Neuron (in vitro differentiated cells): ENCODE measurements at regions not wholly inside any gene's neighbourhood (a gene's known extent, or its start where the extent isn't known, plus 50 kb on each side); places are given as distances from the start of the nearest gene placed in this dataset.

Source experiments
- H2AFZ ChIP-seq: one replicate; pipeline ENCODE4 v1.6.1; 2013; ENCODE audit warnings: low read depth, mild to moderate bottlenecking, inconsistent platforms, low read length, moderate library complexity
- H3K27me3 ChIP-seq: one replicate; pipeline ENCODE4 v1.6.1; 2013; ENCODE audit warnings: low read length; ENCODE audit not compliant: insufficient read depth
- H3K36me3 ChIP-seq: one replicate; pipeline ENCODE4 v1.6.1; 2013; ENCODE audit warnings: low read length; ENCODE audit not compliant: insufficient read depth
- H3K4me1 ChIP-seq: one replicate; pipeline ENCODE4 v1.6.1; 2013; ENCODE audit warnings: low read length; ENCODE audit not compliant: insufficient read depth
- H3K4me3 ChIP-seq: 2 replicates; pipeline ENCODE4 v1.5.1; 2013; ENCODE audit warnings: mild to moderate bottlenecking, low read length, moderate library complexity
- H3K9me3 ChIP-seq: one replicate; pipeline ENCODE4 v1.6.1; 2013; ENCODE audit warnings: low read length

DNA sequence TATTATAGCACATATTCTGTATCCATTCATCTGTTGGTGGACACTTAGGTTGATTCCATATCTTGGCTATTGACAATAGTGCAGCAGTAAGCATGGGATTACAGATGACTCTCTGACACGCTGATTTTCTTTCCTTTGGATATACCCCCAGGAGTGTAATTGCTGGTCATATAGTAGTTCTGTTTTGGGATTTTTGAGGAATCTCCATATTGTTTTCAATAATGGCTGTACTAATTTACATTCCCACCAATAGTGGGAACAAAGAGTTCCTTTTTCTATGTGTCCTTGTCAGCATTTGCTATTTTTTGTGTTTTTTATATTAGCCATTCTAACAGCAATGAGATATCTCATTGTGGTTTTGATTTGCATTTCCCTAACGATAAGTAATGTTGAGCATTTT lies 309.0 kb upstream of the JARID2 start:
- H3K27me3 ChIP-seq = no peaks in the 10 kb centered on the region
- no peak overlapping the region for H3K4me3 ChIP-seq
- H2AFZ ChIP-seq = no peak overlapping the region

GRCh38 chr6:14943116-14943515 lies 302.8 kb upstream of the JARID2 start:
- no peak overlapping the region for H2AFZ ChIP-seq
- no peaks in the 10 kb centered on the region for H3K36me3 ChIP-seq
- no peak overlapping the region for H3K4me3 ChIP-seq
- no peaks in the 10 kb centered on the region for H3K9me3 ChIP-seq
- no peaks in the 10 kb centered on the region for H3K27me3 ChIP-seq
- no peaks in the 10 kb centered on the region for H3K4me1 ChIP-seq

More for the DNA sequence above, 309.0 kb upstream of the JARID2 start:
- H3K4me1 ChIP-seq = peaks cover 12% of the 10 kb centered on the region
- no peaks in the 10 kb centered on the region for H3K9me3 ChIP-seq
- H3K36me3 ChIP-seq = no peaks in the 10 kb centered on the region

- H3K4me1 ChIP-seq = no peaks in the 10 kb centered on the region
- no peak overlapping the region for H2AFZ ChIP-seq
- H3K9me3 ChIP-seq = no peaks in the 10 kb centered on the region
- no peaks in the 10 kb centered on the region for H3K27me3 ChIP-seq
- no peaks in the 10 kb centered on the region for H3K36me3 ChIP-seq
- no peak overlapping the region for H3K4me3 ChIP-seq
Observed at GRCh38 chr6:14944593-14944992, 301.3 kb upstream of the JARID2 start.

GRCh38 chr6:14945461-14946185 lies 300.2 kb upstream of the JARID2 start:
- H3K36me3 ChIP-seq = no peaks in the 10 kb centered on the region
- no peaks in the 10 kb centered on the region for H3K9me3 ChIP-seq
- H2AFZ ChIP-seq = no peak overlapping the region
- no peak overlapping the region for H3K4me3 ChIP-seq
- no peaks in the 10 kb centered on the region for H3K27me3 ChIP-seq
- no peaks in the 10 kb centered on the region for H3K4me1 ChIP-seq

GRCh38 chr6:14946753-14947152 lies 299.1 kb upstream of the JARID2 start:
- Histone ChIP-seq H3K27me3 (no peaks in the 10 kb centered on the region), H3K9me3 (no peaks in the 10 kb centered on the region), H3K4me3 (no peak overlapping the region), H3K36me3 (no peaks in the 10 kb centered on the region), H2AFZ (no peak overlapping the region), H3K4me1 (no peaks in the 10 kb centered on the region)

DNA sequence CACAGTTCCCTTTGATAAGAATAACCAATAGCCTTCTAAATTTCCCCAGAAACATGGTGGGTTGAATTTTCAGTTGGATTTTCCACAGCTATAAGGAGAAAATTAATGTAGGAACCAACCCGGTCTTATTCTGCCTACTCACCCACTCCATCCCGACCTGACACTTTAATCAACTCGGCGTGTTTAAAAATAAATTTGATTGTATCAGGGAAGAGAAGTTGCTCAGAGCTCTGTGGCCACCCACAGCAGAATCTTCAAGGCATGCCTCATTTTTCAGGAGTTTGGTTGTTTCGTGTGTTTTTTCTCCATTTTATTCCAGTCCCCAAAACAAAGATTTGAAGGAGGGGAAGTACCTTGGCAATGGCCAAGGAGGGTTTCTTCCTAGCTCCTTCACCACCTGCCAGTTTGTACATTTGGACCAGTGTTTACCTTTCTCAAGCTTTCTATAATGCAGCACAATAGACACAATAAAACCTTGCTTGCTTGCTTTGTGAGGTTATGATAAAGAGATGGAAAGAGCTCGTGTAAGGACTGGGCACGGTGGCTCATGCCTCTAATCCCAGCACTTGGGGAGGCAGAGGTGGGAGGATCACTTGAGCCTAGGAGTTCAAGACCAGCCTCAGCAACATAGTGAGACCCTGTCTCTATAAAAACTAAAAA lies 297.2 kb upstream of the JARID2 start:
- H3K4me3 ChIP-seq = no peak overlapping the region
- H3K36me3 ChIP-seq = no peaks in the 10 kb centered on the region
- no peaks in the 10 kb centered on the region for H3K27me3 ChIP-seq
- H3K9me3 ChIP-seq = no peaks in the 10 kb centered on the region
- H3K4me1 ChIP-seq = no peaks in the 10 kb centered on the region
- H2AFZ ChIP-seq = no peak overlapping the region

- Histone ChIP-seq H3K4me1 (no peaks in the 10 kb centered on the region), H3K9me3 (no peaks in the 10 kb centered on the region), H3K36me3 (no peaks in the 10 kb centered on the region), H3K27me3 (no peaks in the 10 kb centered on the region), H3K4me3 (no peak overlapping the region), H2AFZ (no peak overlapping the region)
Observed at GRCh38 chr6:14950103-14950969, 295.5 kb upstream of the JARID2 start.

DNA sequence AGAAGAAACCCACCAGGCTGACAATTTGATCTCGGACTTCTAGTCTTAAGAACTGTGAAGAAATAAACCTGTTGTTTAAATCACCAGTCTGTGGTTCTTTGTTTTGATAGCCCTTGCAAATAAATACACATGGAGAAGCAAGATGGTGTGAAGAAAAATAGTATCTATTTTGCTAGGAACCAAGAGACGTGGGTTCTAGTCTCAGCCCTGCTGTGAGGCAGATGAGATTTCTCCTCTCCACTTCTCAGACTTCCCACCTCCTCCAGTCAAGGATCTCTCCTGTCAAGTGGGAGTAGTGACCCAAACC lies 294.9 kb upstream of the JARID2 start:
- no peaks in the 10 kb centered on the region for H3K36me3 ChIP-seq
- no peak overlapping the region for H2AFZ ChIP-seq
- no peak overlapping the region for H3K4me3 ChIP-seq
- H3K9me3 ChIP-seq = no peaks in the 10 kb centered on the region
- H3K27me3 ChIP-seq = no peaks in the 10 kb centered on the region
- H3K4me1 ChIP-seq = no peaks in the 10 kb centered on the region

DNA sequence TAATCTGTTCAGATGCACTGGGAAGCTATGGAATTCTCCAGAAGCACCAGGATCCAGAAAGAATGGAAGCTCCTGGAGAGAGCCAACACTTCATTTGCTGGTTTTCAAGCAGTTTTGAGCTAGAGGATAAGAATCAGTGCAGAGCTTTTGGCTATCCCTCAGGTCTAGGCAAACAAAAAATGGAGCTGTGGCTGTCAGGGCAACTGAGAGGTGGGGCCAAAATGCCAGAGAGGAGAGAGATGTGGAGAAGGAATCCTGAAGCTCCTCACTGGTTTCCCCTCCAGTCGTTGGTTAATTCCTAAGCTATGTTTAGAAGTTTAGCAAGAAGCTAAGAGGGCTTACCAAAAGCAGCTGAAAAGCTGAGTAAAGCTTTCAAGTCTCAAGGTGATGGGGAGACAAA lies 294.2 kb upstream of the JARID2 start:
- Histone ChIP-seq H3K4me3 (no peak overlapping the region), H3K36me3 (no peaks in the 10 kb centered on the region), H2AFZ (no peak overlapping the region), H3K27me3 (no peaks in the 10 kb centered on the region), H3K9me3 (no peaks in the 10 kb centered on the region), H3K4me1 (no peaks in the 10 kb centered on the region)

GRCh38 chr6:14953836-14954235 lies 292.0 kb upstream of the JARID2 start:
- Histone ChIP-seq H3K36me3 (no peaks in the 10 kb centered on the region), H3K4me3 (no peak overlapping the region), H3K27me3 (no peaks in the 10 kb centered on the region), H2AFZ (no peak overlapping the region), H3K4me1 (no peaks in the 10 kb centered on the region), H3K9me3 (no peaks in the 10 kb centered on the region)

DNA sequence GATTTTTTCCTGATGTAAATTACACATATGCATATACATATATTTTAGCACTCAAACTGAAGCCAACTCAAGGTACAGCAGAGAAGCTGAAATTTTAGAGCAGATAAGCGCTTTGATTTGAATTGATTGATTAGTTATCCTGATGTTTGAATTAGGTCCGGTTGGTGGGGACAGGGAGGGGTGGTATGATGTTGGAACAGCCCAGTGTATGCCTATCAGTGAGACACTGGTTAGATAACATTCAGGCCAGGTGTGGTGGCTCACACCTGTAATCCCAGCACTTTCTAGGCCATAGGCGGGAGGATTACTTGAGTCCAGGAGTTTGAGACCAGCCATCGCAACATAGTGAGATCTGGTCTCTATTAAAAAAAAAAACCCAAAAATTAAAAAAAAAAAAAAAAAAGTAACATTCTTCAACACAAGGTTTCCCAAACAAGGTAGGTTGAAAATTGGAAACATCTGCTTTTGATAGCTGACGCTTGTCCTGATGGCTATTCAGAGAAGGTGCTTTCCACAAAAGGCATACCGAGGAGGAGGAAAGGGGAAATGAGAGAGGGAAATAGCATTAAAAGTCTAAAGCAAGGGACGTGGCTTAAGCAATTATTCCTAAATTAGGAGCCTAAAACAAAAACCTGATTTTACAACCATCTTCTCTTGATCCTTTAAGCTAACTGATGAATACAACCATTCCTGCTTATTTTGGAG lies 288.4 kb upstream of the JARID2 start:
- H3K27me3 ChIP-seq = no peaks in the 10 kb centered on the region
- H3K4me3 ChIP-seq = no peak overlapping the region
- no peak overlapping the region for H2AFZ ChIP-seq
- H3K36me3 ChIP-seq = no peaks in the 10 kb centered on the region
- no peaks in the 10 kb centered on the region for H3K9me3 ChIP-seq
- no peaks in the 10 kb centered on the region for H3K4me1 ChIP-seq

DNA sequence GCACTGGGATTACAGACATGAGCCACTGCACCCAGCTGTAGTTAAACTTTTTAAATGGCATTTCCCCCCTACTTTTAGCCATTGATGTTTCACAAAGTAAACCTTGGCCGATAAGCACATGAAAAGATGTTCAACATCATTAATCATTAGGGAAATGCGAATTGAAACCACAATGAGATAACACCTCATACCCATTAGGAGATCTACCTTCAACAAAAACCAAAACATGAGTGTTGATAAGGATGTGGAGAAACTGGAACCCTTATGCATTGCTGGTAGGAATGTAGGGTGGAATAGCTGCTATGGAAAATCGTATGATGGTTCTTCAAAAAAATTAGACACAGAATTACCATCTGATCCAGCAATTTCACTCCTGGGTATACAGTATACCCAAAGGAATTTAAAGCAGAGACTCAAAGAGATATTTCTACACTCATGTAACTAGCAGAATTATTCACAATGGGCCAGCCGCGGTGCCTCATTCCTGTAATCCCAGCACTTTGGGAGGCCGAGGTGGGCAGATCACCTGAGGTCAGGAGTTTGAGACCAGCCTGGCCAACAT lies 286.5 kb upstream of the JARID2 start:
- Histone ChIP-seq H2AFZ (no peak overlapping the region), H3K27me3 (no peaks in the 10 kb centered on the region), H3K36me3 (no peaks in the 10 kb centered on the region), H3K4me1 (no peaks in the 10 kb centered on the region), H3K4me3 (no peak overlapping the region), H3K9me3 (no peaks in the 10 kb centered on the region)
